Liver (tissue), 8 donors: ENCODE measurements at regions not wholly inside any gene's neighbourhood (a gene's known extent, or its start where the extent isn't known, plus 50 kb on each side); places are given as distances from the start of the nearest gene placed in this dataset.

Source experiments
- DNase-seq: peaks from one replicate; pipeline ENCODE4 v3.0.0-alpha.2; 2017; ENCODE audit warnings: low spot score
- H3K27ac ChIP-seq, 2 donors: one replicate each; pipeline ENCODE4 v1.7.0; 2013; ENCODE audit warnings: inconsistent platforms in 2 of 2, low read length in 2 of 2, control low read depth in 1 of 2, low read depth in 1 of 2, mild to moderate bottlenecking in 1 of 2
- H3K27me3 ChIP-seq, 4 donors: one replicate each; pipeline versions ENCODE4 v1.6.1 to v1.7.0; 2013; ENCODE audit warnings: low read length in 3 of 4, inconsistent platforms in 1 of 4, mild to moderate bottlenecking in 1 of 4, moderate library complexity in 1 of 4; ENCODE audit not compliant: control insufficient read depth in 4 of 4, insufficient read depth in 4 of 4
- H3K36me3 ChIP-seq, 4 donors: one replicate each; pipeline versions ENCODE4 v1.6.1 to v1.7.0; 2013; ENCODE audit warnings: low read length in 3 of 4, mild to moderate bottlenecking in 3 of 4, low read depth in 1 of 4, moderate library complexity in 1 of 4; ENCODE audit not compliant: control insufficient read depth in 4 of 4, insufficient read depth in 3 of 4
- H3K4me1 ChIP-seq, 4 donors: one replicate each; pipeline versions ENCODE4 v1.6.1 to v1.7.0; 2013; ENCODE audit warnings: low read length in 3 of 4, mild to moderate bottlenecking in 3 of 4, moderate library complexity in 1 of 4; ENCODE audit not compliant: control insufficient read depth in 4 of 4, insufficient read depth in 4 of 4
- H3K4me3 ChIP-seq, 3 donors: one replicate each; pipeline versions ENCODE4 v1.6.1 to v1.7.0; 2013; ENCODE audit warnings: low read length in 3 of 3, control low read depth in 1 of 3, low read depth in 1 of 3, mild to moderate bottlenecking in 1 of 3
- H3K9ac ChIP-seq, 2 donors: one replicate each; pipeline ENCODE4 v1.7.0; 2013; ENCODE audit warnings: low read length in 2 of 2, mild to moderate bottlenecking in 2 of 2, moderate library complexity in 2 of 2, control low read depth in 1 of 2, low read depth in 1 of 2
- H3K9me3 ChIP-seq, 4 donors: one replicate each; pipeline versions ENCODE4 v1.6.1 to v1.7.0; 2013; ENCODE audit warnings: low read length in 3 of 4; ENCODE audit not compliant: control insufficient read depth in 4 of 4
- CTCF ChIP-seq: fragments of 150-350 bp; IDR thresholded peaks from 2 replicates; pipeline ENCODE4 v1.5.1; 2017; ENCODE audit warnings: improper control_type of control experiment, low read depth, low read length; ENCODE audit not compliant: missing input control
- EGR1 ChIP-seq, 2 donors: IDR thresholded peaks; 2 replicates each; pipeline ENCODE4 v1.6.1; 2016 to 2018; ENCODE audit warnings: antibody characterized with exemption in 2 of 2, low read depth in 2 of 2
- FOXA1 ChIP-seq: IDR thresholded peaks from 2 replicates; pipeline ENCODE4 v1.6.1; 2016; ENCODE audit warnings: antibody characterized with exemption
- FOXA2 ChIP-seq: IDR thresholded peaks from 2 replicates; pipeline ENCODE4 v1.6.1; 2016; ENCODE audit warnings: antibody characterized with exemption
- HNF4A ChIP-seq, 2 donors: conservative IDR thresholded peaks; 2 replicates each; pipeline ENCODE4 v1.6.1; 2016; ENCODE audit warnings: antibody characterized with exemption in 2 of 2, mild to moderate bottlenecking in 2 of 2
- HNF4G ChIP-seq: IDR thresholded peaks from 2 replicates; pipeline ENCODE4 v1.6.1; 2016; ENCODE audit warnings: antibody characterized with exemption
- JUND ChIP-seq, 2 donors: IDR thresholded peaks; 2 replicates each; pipeline ENCODE4 v1.6.1; 2016; ENCODE audit warnings: antibody characterized with exemption in 2 of 2
- NR2F2 ChIP-seq: IDR thresholded peaks from 2 replicates; pipeline ENCODE4 v1.6.1; 2016; ENCODE audit warnings: antibody characterized with exemption
- RAD21 ChIP-seq, 2 donors: IDR thresholded peaks; 2 replicates each; pipeline ENCODE4 v1.6.1; 2016; ENCODE audit warnings: antibody characterized with exemption in 2 of 2, mild to moderate bottlenecking in 2 of 2
- REST ChIP-seq: IDR thresholded peaks from 2 replicates; pipeline ENCODE4 v1.6.1; 2016; ENCODE audit warnings: antibody characterized with exemption, mild to moderate bottlenecking
- RXRA ChIP-seq, 2 donors: IDR thresholded peaks; 2 replicates each; pipeline ENCODE4 v1.6.1; 2017 to 2018; ENCODE audit warnings: antibody characterized with exemption in 2 of 2, mild to moderate bottlenecking in 1 of 2
- SP1 ChIP-seq: IDR thresholded peaks from 2 replicates; pipeline ENCODE4 v1.6.1; 2018; ENCODE audit warnings: antibody characterized with exemption, mild to moderate bottlenecking
- TAF1 ChIP-seq: conservative IDR thresholded peaks from 2 replicates; pipeline ENCODE4 v1.6.1; 2016; ENCODE audit warnings: antibody characterized with exemption, mild to moderate bottlenecking
- YY1 ChIP-seq: IDR thresholded peaks from 2 replicates; pipeline ENCODE4 v1.6.1; 2016; ENCODE audit warnings: antibody characterized with exemption, mild to moderate bottlenecking
- WGBS: extraction: QIAGEN DNeasy Blood & Tissue Kit; methylation state at CpG from one replicate; pipeline ENCODE4 v1.1.7; 2013; 5-methylcytosine and 5-hydroxymethylcytosine counted together
- TF ChIP-seq, protein P1 (sequence below): IDR thresholded peaks from 2 replicates; pipeline ENCODE4 v1.6.1; 2016; ENCODE audit warnings: antibody characterized with exemption
- TF ChIP-seq, protein P2 (sequence below): IDR thresholded peaks from 2 replicates; pipeline ENCODE4 v1.6.1; 2016; ENCODE audit warnings: antibody characterized with exemption
- donor health status: healthy.
- donor health status: healthy.
- donor health status: healthy.
- donor health status: healthy.
- donor health status: healthy.

GRCh38 chr4:106695501-106696262, 327.1 kb upstream of the GIMD1 start:
- no peak overlapping the region for H3K27ac ChIP-seq
- DNase-seq: no peak
- no peak for TF ChIP-seq TAF1
- TF ChIP-seq, protein P1, sequence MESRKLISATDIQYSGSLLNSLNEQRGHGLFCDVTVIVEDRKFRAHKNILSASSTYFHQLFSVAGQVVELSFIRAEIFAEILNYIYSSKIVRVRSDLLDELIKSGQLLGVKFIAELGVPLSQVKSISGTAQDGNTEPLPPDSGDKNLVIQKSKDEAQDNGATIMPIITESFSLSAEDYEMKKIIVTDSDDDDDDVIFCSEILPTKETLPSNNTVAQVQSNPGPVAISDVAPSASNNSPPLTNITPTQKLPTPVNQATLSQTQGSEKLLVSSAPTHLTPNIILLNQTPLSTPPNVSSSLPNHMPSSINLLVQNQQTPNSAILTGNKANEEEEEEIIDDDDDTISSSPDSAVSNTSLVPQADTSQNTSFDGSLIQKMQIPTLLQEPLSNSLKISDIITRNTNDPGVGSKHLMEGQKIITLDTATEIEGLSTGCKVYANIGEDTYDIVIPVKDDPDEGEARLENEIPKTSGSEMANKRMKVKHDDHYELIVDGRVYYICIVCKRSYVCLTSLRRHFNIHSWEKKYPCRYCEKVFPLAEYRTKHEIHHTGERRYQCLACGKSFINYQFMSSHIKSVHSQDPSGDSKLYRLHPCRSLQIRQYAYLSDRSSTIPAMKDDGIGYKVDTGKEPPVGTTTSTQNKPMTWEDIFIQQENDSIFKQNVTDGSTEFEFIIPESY: no peak
- TF ChIP-seq JUND (IDR thresholded peaks at IDR 0.05): no peak
- no peak for TF ChIP-seq RXRA (IDR thresholded peaks at IDR 0.05)
- TF ChIP-seq, protein P2, sequence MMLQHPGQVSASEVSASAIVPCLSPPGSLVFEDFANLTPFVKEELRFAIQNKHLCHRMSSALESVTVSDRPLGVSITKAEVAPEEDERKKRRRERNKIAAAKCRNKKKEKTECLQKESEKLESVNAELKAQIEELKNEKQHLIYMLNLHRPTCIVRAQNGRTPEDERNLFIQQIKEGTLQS: no peak
- TF ChIP-seq CTCF: no peak
- no peak for TF ChIP-seq HNF4A (conservative IDR thresholded peaks at IDR 0.05)
- no peak for TF ChIP-seq RAD21 (IDR thresholded peaks at IDR 0.05)
- no peak for TF ChIP-seq NR2F2
- no peak for TF ChIP-seq HNF4G
- TF ChIP-seq SP1: no peak
- no peak for TF ChIP-seq REST
- TF ChIP-seq FOXA2: no peak
- WGBS: 59% methylated on average over 4 of the region's 4 CpGs
- no peaks in the 10 kb centered on the region for H3K36me3 ChIP-seq
- no peaks in the 10 kb centered on the region for H3K27me3 ChIP-seq
- no peaks in the 10 kb centered on the region for H3K9me3 ChIP-seq
- H3K4me1 ChIP-seq: no peaks in the 10 kb centered on the region
- H3K9ac ChIP-seq: no peak overlapping the region
- H3K4me3 ChIP-seq: no peak overlapping the region

DNA sequence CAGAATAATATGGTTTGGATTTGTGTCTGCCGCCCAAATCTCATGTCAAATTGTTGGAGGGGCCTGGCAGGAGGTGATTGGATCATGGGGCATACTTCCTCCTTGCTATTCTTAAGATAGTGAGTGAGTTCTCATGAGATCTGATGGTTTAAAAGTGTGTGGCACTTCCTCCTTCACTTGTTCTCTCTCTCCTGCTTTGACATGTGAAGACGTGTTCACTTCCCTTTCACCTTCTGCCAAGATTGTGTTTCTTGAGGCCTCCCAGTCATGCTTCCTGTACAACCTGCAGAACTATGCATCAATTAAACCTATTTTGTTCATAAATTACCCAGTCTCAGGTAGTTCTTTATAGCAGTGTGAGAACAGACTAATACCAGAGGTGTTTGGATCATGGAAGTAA, 325.7 kb upstream of the GIMD1 start:
- Histone ChIP-seq H3K27me3 (no peaks in the 10 kb centered on the region), H3K9ac (no peak overlapping the region), H3K4me3 (no peak overlapping the region), H3K9me3 (no peaks in the 10 kb centered on the region), H3K36me3 (no peaks in the 10 kb centered on the region), H3K27ac (no peak overlapping the region), H3K4me1 (no peaks in the 10 kb centered on the region)
- 58% methylated on average over 2 of the region's 2 CpGs for WGBS
- DNase-seq: no peak
- no peak for TF ChIP-seq HNF4A (conservative IDR thresholded peaks at IDR 0.05)
- TF ChIP-seq, protein P2: no peak
- no peak for TF ChIP-seq EGR1 (IDR thresholded peaks at IDR 0.05; ENCODE audit: low read depth in 2 of 2)
- TF ChIP-seq CTCF: no peak
- no peak for TF ChIP-seq SP1
- TF ChIP-seq NR2F2: no peak
- no peak for TF ChIP-seq RAD21 (IDR thresholded peaks at IDR 0.05)
- TF ChIP-seq REST: no peak
- no peak for TF ChIP-seq FOXA2
- TF ChIP-seq YY1: no peak
- no peak for TF ChIP-seq FOXA1
- TF ChIP-seq JUND (IDR thresholded peaks at IDR 0.05): no peak
- TF ChIP-seq TAF1: no peak
- TF ChIP-seq RXRA (IDR thresholded peaks at IDR 0.05): no peak
